Fibroblast of mammary gland (primary cell): ENCODE measurements at regions not wholly inside any gene's neighbourhood (a gene's known extent, or its start where the extent isn't known, plus 50 kb on each side); places are given as distances from the start of the nearest gene placed in this dataset.

Experiments
- DNase-seq: peaks from one replicate; pipeline ENCODE4 v3.0.0-alpha.2; 2010; ENCODE audit warnings: low read depth
- H3K4me3 ChIP-seq: 2 replicates; pipeline ENCODE4 v1.5.1; 2011; ENCODE audit warnings: low read depth, mild to moderate bottlenecking, low read length, moderate library complexity; ENCODE audit not compliant: control insufficient read depth
- CTCF ChIP-seq: conservative IDR thresholded peaks from 2 replicates; pipeline ENCODE4 v1.5.1; 2011; ENCODE audit warnings: low read depth, low read length, inconsistent platforms; ENCODE audit not compliant: control insufficient read depth, insufficient read depth

- no peak overlapping the region for H3K4me3 ChIP-seq
- no peak for TF ChIP-seq CTCF
- DNase-seq, result no peak
These were observed 1318.1 kb downstream of the TBC1D22A start for GRCh38 chr22:48080316-48081165.

DNA sequence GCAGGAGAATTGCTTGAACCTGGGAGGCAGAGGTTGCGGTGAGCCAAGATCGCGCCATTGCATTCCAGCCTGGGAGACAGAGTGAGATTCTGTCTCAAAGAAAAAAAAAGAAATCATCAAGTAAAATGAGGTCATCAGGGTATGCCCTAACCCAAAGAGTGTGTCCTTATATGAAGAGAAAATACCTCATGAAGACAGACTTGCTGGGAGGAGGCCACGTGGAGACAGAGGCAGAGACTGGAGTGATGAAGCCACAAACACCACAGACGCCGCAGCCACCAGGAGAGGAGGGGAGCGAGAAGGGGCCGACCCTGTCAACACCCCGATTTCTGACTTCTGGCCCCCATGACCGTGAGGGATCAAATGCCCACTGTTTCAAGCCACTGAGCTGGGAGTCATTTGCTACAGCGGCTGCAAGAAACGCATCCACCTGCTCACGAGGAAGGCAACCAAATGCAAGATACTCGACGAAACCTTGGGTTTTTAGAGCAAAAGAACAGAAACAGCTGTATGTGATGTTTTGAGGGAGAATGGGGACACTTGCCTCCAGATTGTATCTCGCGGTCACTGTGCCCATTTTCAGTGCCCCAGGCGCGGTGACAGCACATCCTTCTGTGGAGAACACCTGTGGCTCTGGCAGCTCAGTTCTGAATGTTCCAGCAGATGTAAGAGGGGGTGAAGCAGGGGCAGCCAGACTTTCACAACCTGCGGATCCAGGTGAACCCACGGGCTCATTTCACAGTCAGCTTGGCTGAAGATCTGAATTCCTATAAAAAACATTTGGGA is 1317.2 kb downstream of the TBC1D22A start:
- TF ChIP-seq CTCF, result no peak
- no peak overlapping the region for H3K4me3 ChIP-seq
- DNase-seq, result no peak

DNA sequence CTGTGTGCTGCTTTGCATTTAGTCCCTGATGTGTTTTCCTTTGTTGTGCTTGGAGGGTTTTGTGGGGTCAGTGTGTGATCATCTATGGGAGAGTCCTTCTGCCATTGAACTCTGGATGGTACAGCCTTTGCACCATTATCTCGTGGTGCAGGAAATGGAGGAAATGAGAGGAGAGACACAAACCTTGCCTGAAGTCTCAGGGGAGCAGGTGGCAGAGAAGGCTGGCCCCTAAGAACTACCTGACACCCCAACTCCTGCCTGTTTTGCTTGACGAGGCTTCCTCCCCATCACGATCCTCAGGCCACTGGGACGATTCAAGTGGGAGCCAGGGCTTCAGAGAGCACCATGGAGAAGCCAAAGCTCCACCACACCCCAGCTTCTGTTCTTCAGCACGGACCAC is 1316.4 kb downstream of the TBC1D22A start:
- H3K4me3 ChIP-seq, result no peak overlapping the region
- TF ChIP-seq CTCF, result no peak
- no peak for DNase-seq

GRCh38 chr22:48077699-48078098 is 1315.2 kb downstream of the TBC1D22A start:
- H3K4me3 ChIP-seq, result no peak overlapping the region
- DNase-seq, result no peak
- TF ChIP-seq CTCF, result no peak

- TF ChIP-seq CTCF, result no peak
- DNase-seq, result no peak
- no peak overlapping the region for H3K4me3 ChIP-seq
These were observed 1313.6 kb downstream of the TBC1D22A start for GRCh38 chr22:48076008-48076407.

DNA sequence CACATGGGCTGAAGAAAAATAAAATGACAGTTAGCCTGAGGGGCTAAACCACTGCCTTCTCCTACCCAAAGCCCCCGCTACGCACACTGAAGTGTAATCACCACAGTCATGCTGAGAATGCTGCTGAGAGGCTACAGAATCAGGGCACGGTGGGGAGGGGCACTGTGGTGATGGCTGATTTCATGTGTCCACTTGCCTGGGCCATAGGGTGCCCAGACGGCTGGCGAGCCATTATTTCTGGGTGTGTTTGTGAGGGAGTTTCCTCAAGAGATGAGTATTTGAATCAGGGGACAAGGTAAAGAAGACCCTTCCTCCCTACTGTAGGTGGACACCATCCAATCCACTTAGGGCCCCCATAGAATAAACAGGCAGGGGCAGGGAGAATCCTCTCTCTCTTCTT is 1313.2 kb downstream of the TBC1D22A start:
- no peak for DNase-seq

More for the DNA sequence above, 1313.2 kb downstream of the TBC1D22A start:
- no peak overlapping the region for H3K4me3 ChIP-seq
- TF ChIP-seq CTCF, result no peak
